Endothelial cell of umbilical vein (primary cell): ENCODE measurements at regions not wholly inside any gene's neighbourhood (a gene's known extent, or its start where the extent isn't known, plus 50 kb on each side); places are given as distances from the start of the nearest gene placed in this dataset.

ENCODE experiments used
- BruUV-seq: library from RNA; stranded (reverse); fragments of 400-500 nt; replicated peaks from 2 replicates; lab custom pipeline; 2021; lab: Mats Ljungman, UMichigan
- CTCF ChIA-PET: fragments of 300-600, 350-600 bp; sonication (Branson Sonifier 250); formaldehyde crosslinking; loops from one replicate; lab custom pipeline; 2021; ENCODE audit warnings: antibody characterized with exemption, inconsistent platforms; lab: Charles Lee
- POLR2A ChIA-PET: fragments of 300-600, 350-600 bp; sonication (Branson Sonifier 250); formaldehyde crosslinking; loops from one replicate; lab custom pipeline; 2021; ENCODE audit warnings: antibody characterized with exemption, inconsistent platforms; lab: Charles Lee
- DNase-seq: peaks from one replicate; pipeline ENCODE4 v3.0.0-alpha.2; 2011; ENCODE audit warnings: low read depth, low spot score
- FAIRE-seq: peaks from 2 replicates; lab custom pipeline; 2011; peaks lifted over from hg19 to GRCh38; lab: Jason Lieb, UNC
- H2AFZ ChIP-seq: 2 replicates; pipeline ENCODE4 v1.6.0; 2012; ENCODE audit warnings: low read depth, low read length, control low read depth, inconsistent platforms
- H3K27ac ChIP-seq: 2 replicates; pipeline ENCODE4 v1.5.1; 2011; ENCODE audit warnings: low read depth, mild to moderate bottlenecking, control low read depth, low read length, moderate library complexity; ENCODE audit not compliant: insufficient read depth
- H3K27me3 ChIP-seq, 2 experiments: 2 replicates each; pipeline versions ENCODE4 v1.6.0 to v1.6.1; 2011; ENCODE audit warnings: low read length in 2 of 2, mixed read lengths in 1 of 2; ENCODE audit not compliant: control insufficient read depth in 2 of 2, insufficient read depth in 2 of 2
- H3K36me3 ChIP-seq, 2 experiments: 2 replicates in 1 of 2; 3 replicates in 1 of 2; pipeline ENCODE4 v1.5.1; 2011; ENCODE audit warnings: low read length in 2 of 2, mild to moderate bottlenecking in 1 of 2, moderate library complexity in 1 of 2; ENCODE audit not compliant: control insufficient read depth in 2 of 2, insufficient read depth in 2 of 2; ENCODE audit errors: extremely low read depth in 1 of 2
- H3K4me1 ChIP-seq: 3 replicates; pipeline ENCODE4 v1.5.1; 2011; ENCODE audit warnings: mild to moderate bottlenecking, low read length; ENCODE audit not compliant: control insufficient read depth, insufficient read depth; ENCODE audit errors: extremely low read depth
- H3K4me2 ChIP-seq: 2 replicates; pipeline ENCODE4 v1.6.1; 2011; ENCODE audit warnings: low read length, control low read depth, mixed read lengths; ENCODE audit not compliant: insufficient read depth
- H3K4me3 ChIP-seq, 3 experiments: fragments of 200-600 bp in 1 of 3; sonication (generic), shearing (Covaris generic) in 1 of 3; replicated peaks in 1 of 3; 2 replicates each; pipeline ENCODE4 v1.5.1; 2011 to 2016; ENCODE audit warnings: control low read depth in 3 of 3, low read length in 3 of 3, mild to moderate bottlenecking in 2 of 3, inconsistent platforms in 1 of 3, low read depth in 1 of 3, moderate library complexity in 1 of 3; ENCODE audit not compliant: insufficient read depth in 1 of 3
- H3K79me2 ChIP-seq: 2 replicates; pipeline ENCODE4 v1.6.0; 2012; ENCODE audit warnings: low read length, inconsistent platforms; ENCODE audit not compliant: control insufficient read depth, insufficient read depth
- H3K9ac ChIP-seq: replicated peaks from 2 replicates; pipeline ENCODE3; 2011; ENCODE audit warnings: low read length, control low read depth; ENCODE audit not compliant: insufficient read depth; ENCODE audit errors: extremely low read depth
- H3K9me1 ChIP-seq: replicated peaks from 3 replicates; pipeline ENCODE4 v1.6.0; 2011; ENCODE audit warnings: mild to moderate bottlenecking, low read length; ENCODE audit not compliant: control insufficient read depth, insufficient read depth; ENCODE audit errors: extremely low read depth
- H3K9me3 ChIP-seq: replicated peaks from 2 replicates; pipeline ENCODE4 v1.5.1; 2012; ENCODE audit warnings: low read length, inconsistent platforms; ENCODE audit not compliant: control insufficient read depth, insufficient read depth
- H4K20me1 ChIP-seq: replicated peaks from 2 replicates; pipeline ENCODE3; 2011; ENCODE audit warnings: mild to moderate bottlenecking, low read length; ENCODE audit not compliant: control insufficient read depth, insufficient read depth; ENCODE audit errors: extremely low read depth
- EZH2 ChIP-seq: IDR thresholded peaks from 2 replicates; pipeline ENCODE4 v1.6.1; 2012; ENCODE audit warnings: borderline replicate concordance, low read depth, mild to moderate bottlenecking, moderate library complexity, low read length, inconsistent platforms; ENCODE audit not compliant: severe bottlenecking
- FOS ChIP-seq: IDR thresholded peaks from 2 replicates; pipeline ENCODE4 v1.6.1; 2011; ENCODE audit warnings: mild to moderate bottlenecking, low read length, moderate library complexity, borderline replicate concordance; ENCODE audit not compliant: insufficient read depth
- GATA2 ChIP-seq: IDR thresholded peaks from 2 replicates; pipeline ENCODE4 v1.7.0; 2011; ENCODE audit warnings: low read depth, mild to moderate bottlenecking, moderate library complexity, mixed read lengths, low read length; ENCODE audit not compliant: insufficient read length, insufficient read depth
- JUN ChIP-seq: IDR thresholded peaks from 2 replicates; pipeline ENCODE4 v1.6.1; 2011; ENCODE audit warnings: borderline replicate concordance, low read depth; ENCODE audit not compliant: insufficient read length, insufficient read depth
- POLR2A ChIP-seq: IDR thresholded peaks from 2 replicates; pipeline ENCODE4 v1.6.1; 2012; ENCODE audit warnings: low read depth, mild to moderate bottlenecking, control low read depth, low read length
- POLR2AphosphoS5 ChIP-seq: IDR thresholded peaks from 2 replicates; pipeline ENCODE4 v1.6.1; 2012; ENCODE audit warnings: low read depth, mild to moderate bottlenecking, control low read depth, low read length, moderate library complexity; ENCODE audit not compliant: insufficient read depth
- dilution Hi-C: fragments of 300-500 bp; cut with MboI; formaldehyde crosslinking; loops from one replicate; pipeline ENCODE4 v1.15.0; 2019; ENCODE audit warnings: low sequenced_read_pairs; ENCODE audit not compliant: extremely low pct_ligation_motif_present
- intact Hi-C: fragments of 100-400 bp; cut with micrococcal nuclease; formaldehyde crosslinking; loops from one replicate; pipeline ENCODE4 v1.10.0; 2022
- TF ChIP-seq, protein P1 (sequence below): IDR thresholded peaks from 2 replicates; pipeline ENCODE4 v1.6.1; 2011; ENCODE audit not compliant: insufficient read depth, insufficient read length
- TF ChIP-seq, protein P2 (sequence below), 2 donors: IDR thresholded peaks; 1 replicate in 1 of 2; 2 replicates in 1 of 2; pipeline ENCODE4 v1.5.1; 2011; ENCODE audit warnings: low read length in 2 of 2, mild to moderate bottlenecking in 2 of 2, moderate library complexity in 2 of 2, control low read depth in 1 of 2, inconsistent platforms in 1 of 2, low read depth in 1 of 2; ENCODE audit not compliant: insufficient read depth in 1 of 2; ENCODE audit errors: extremely low read depth in 1 of 2

DNA sequence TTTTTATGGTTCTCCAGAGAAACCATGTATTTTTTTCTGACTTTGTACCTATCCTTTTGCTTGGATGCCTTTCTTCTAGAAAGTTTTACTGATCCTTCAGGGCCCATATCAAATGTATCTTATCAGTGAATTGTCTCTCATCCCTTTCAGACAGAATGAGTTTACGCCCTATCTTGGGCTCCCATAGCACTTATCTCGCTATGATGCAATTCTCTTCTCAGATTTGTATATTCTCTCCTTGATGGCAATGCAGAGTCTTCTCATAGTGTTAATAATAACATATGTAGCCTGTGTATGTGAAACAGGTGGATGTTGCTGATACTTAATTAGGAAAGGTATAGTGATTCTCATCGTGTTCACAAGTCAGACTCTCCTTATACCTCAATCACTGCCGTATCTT is 336.2 kb downstream of the UTRN start:
- dilution Hi-C loops = no loop called here
- H3K27ac ChIP-seq = no peak overlapping the region
- intact Hi-C loops = no loop called here
- H3K79me2 ChIP-seq = no peaks in the 10 kb centered on the region
- no peaks in the 10 kb centered on the region for H3K27me3 ChIP-seq
- no peak overlapping the region for H3K4me3 ChIP-seq
- no peak overlapping the region for H3K4me2 ChIP-seq
- POLR2A ChIA-PET = no interaction called here
- DNase-seq = no peak
- H3K9ac ChIP-seq = no peak overlapping the region
- no peak for FAIRE-seq
- BruUV-seq = no TSS peak
- H4K20me1 ChIP-seq = peaks cover 3% of the 10 kb centered on the region
- H2AFZ ChIP-seq = no peak overlapping the region
- H3K9me3 ChIP-seq = no peaks in the 10 kb centered on the region
- H3K9me1 ChIP-seq = no peaks in the 10 kb centered on the region
- H3K4me1 ChIP-seq = no peaks in the 10 kb centered on the region
- CTCF ChIA-PET = no interaction called here
- TF ChIP-seq, protein P1, sequence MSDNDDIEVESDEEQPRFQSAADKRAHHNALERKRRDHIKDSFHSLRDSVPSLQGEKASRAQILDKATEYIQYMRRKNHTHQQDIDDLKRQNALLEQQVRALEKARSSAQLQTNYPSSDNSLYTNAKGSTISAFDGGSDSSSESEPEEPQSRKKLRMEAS = no peak
- TF ChIP-seq GATA2 = no peak
- TF ChIP-seq POLR2A = no peak
- no peak for TF ChIP-seq EZH2
- no peaks in the 10 kb centered on the region for H3K36me3 ChIP-seq

DNA sequence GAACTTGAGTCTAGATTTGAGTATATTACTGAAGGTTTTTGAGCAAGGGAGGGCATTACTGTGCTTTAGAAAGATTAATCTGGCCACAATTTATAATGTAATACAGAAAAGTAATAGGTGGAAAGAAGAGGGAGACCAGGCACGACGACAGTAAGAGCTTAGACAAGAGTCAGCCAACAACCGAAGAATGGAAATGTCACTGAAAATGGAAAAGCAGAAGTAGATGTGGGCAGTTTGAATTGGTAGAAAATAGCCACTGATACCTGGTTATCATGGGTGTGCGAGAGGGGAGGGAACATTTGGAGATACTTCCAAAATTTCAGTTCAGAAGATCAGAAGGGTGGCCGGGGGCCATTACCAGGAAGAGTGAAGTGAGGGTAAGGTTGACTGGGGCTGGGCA is 339.1 kb downstream of the UTRN start:
- intact Hi-C loops = no loop called here
- Histone ChIP-seq H3K9me1 (no peaks in the 10 kb centered on the region), H3K27me3 (no peaks in the 10 kb centered on the region), H3K4me3 (no peak overlapping the region), H3K36me3 (no peaks in the 10 kb centered on the region), H3K27ac (no peak overlapping the region), H3K9me3 (no peaks in the 10 kb centered on the region), H3K79me2 (no peaks in the 10 kb centered on the region), H4K20me1 (peaks cover 3% of the 10 kb centered on the region), H3K4me2 (no peak overlapping the region), H2AFZ (no peak overlapping the region), H3K9ac (no peak overlapping the region), H3K4me1 (peaks cover 3% of the 10 kb centered on the region)
- ChIA-PET POLR2A (no interaction called here), CTCF (no interaction called here)
- no peak for TF ChIP-seq FOS
- TF ChIP-seq, protein P1 = no peak
- TF ChIP-seq POLR2AphosphoS5 = no peak
- TF ChIP-seq EZH2 = no peak
- TF ChIP-seq, protein P2, sequence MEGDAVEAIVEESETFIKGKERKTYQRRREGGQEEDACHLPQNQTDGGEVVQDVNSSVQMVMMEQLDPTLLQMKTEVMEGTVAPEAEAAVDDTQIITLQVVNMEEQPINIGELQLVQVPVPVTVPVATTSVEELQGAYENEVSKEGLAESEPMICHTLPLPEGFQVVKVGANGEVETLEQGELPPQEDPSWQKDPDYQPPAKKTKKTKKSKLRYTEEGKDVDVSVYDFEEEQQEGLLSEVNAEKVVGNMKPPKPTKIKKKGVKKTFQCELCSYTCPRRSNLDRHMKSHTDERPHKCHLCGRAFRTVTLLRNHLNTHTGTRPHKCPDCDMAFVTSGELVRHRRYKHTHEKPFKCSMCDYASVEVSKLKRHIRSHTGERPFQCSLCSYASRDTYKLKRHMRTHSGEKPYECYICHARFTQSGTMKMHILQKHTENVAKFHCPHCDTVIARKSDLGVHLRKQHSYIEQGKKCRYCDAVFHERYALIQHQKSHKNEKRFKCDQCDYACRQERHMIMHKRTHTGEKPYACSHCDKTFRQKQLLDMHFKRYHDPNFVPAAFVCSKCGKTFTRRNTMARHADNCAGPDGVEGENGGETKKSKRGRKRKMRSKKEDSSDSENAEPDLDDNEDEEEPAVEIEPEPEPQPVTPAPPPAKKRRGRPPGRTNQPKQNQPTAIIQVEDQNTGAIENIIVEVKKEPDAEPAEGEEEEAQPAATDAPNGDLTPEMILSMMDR (IDR thresholded peaks at IDR 0.05; ENCODE audit: extremely low read depth in 1 of 2, insufficient read depth in 1 of 2, low read depth in 1 of 2, low read length in 2 of 2) = no peak
- TF ChIP-seq JUN = no peak
- DNase-seq (no peak), FAIRE-seq (no peak)
- BruUV-seq = no TSS peak
- dilution Hi-C loops = no loop called here
